ENCODE measurements at regions not wholly inside any gene's neighbourhood (a gene's known extent, or its start where the extent isn't known, plus 50 kb on each side); places are given as distances from the start of the nearest gene placed in this dataset.

GRCh38 chr2:41475959-41476358 lies 571.9 kb upstream of the PKDCC start:
- Mint-ChIP-seq H3K9me3 (no peaks in the 10 kb centered on the region), H3K4me3 (no peak overlapping the region), H3K4me1 (ENCODE audit: low read depth) (no peaks in the 10 kb centered on the region), H3K27ac (no peak overlapping the region), H3K27me3 (ENCODE audit: low read depth) (no peaks in the 10 kb centered on the region), H3K36me3 (ENCODE audit: insufficient read depth in 2 of 2) (no peaks in the 10 kb centered on the region)
- ATAC-seq (replicated peaks in 1 of 2): no peak
- no peak for DNase-seq

- H3K36me3 Mint-ChIP-seq (ENCODE audit: insufficient read depth in 2 of 2): no peaks in the 10 kb centered on the region
- no peaks in the 10 kb centered on the region for H3K4me1 Mint-ChIP-seq (ENCODE audit: low read depth)
- no peak overlapping the region for H3K4me3 Mint-ChIP-seq
- ATAC-seq (replicated peaks in 1 of 2) (no peak), DNase-seq (no peak)
- H3K27ac Mint-ChIP-seq: no peak overlapping the region
- no peaks in the 10 kb centered on the region for H3K9me3 Mint-ChIP-seq
- no peaks in the 10 kb centered on the region for H3K27me3 Mint-ChIP-seq (ENCODE audit: low read depth)
Measured at GRCh38 chr2:41482659-41483058, 565.2 kb upstream of the PKDCC start.

- no peak overlapping the region for H3K4me3 Mint-ChIP-seq
- DNase-seq (no peak), ATAC-seq (replicated peaks in 1 of 2) (no peak)
- H3K36me3 Mint-ChIP-seq (ENCODE audit: insufficient read depth in 2 of 2): no peaks in the 10 kb centered on the region
- no peaks in the 10 kb centered on the region for H3K9me3 Mint-ChIP-seq
- no peak overlapping the region for H3K27ac Mint-ChIP-seq
- no peaks in the 10 kb centered on the region for H3K4me1 Mint-ChIP-seq (ENCODE audit: low read depth)
- no peaks in the 10 kb centered on the region for H3K27me3 Mint-ChIP-seq (ENCODE audit: low read depth)
Measured at GRCh38 chr2:41483226-41483625, 564.6 kb upstream of the PKDCC start.

GRCh38 chr2:41483982-41484857 lies 563.6 kb upstream of the PKDCC start:
- no peaks in the 10 kb centered on the region for H3K36me3 Mint-ChIP-seq (ENCODE audit: insufficient read depth in 2 of 2)
- no peak overlapping the region for H3K27ac Mint-ChIP-seq
- no peak for ATAC-seq (replicated peaks in 1 of 2)
- no peak for DNase-seq
- H3K27me3 Mint-ChIP-seq (ENCODE audit: low read depth): no peaks in the 10 kb centered on the region
- no peaks in the 10 kb centered on the region for H3K9me3 Mint-ChIP-seq
- H3K4me1 Mint-ChIP-seq (ENCODE audit: low read depth): no peaks in the 10 kb centered on the region
- no peak overlapping the region for H3K4me3 Mint-ChIP-seq

- no peaks in the 10 kb centered on the region for H3K27me3 Mint-ChIP-seq (ENCODE audit: low read depth)
- no peak overlapping the region for H3K4me3 Mint-ChIP-seq
- no peak overlapping the region for H3K27ac Mint-ChIP-seq
- DNase-seq (no peak), ATAC-seq (replicated peaks in 1 of 2) (no peak)
- H3K9me3 Mint-ChIP-seq: no peaks in the 10 kb centered on the region
- no peaks in the 10 kb centered on the region for H3K4me1 Mint-ChIP-seq (ENCODE audit: low read depth)
- no peaks in the 10 kb centered on the region for H3K36me3 Mint-ChIP-seq (ENCODE audit: insufficient read depth in 2 of 2)
Measured at GRCh38 chr2:41484858-41485234, 563.0 kb upstream of the PKDCC start.

GRCh38 chr2:41486948-41487347 lies 560.9 kb upstream of the PKDCC start:
- Mint-ChIP-seq H3K9me3 (no peaks in the 10 kb centered on the region), H3K4me1 (ENCODE audit: low read depth) (no peaks in the 10 kb centered on the region), H3K27ac (no peak overlapping the region), H3K27me3 (ENCODE audit: low read depth) (no peaks in the 10 kb centered on the region), H3K36me3 (ENCODE audit: insufficient read depth in 2 of 2) (no peaks in the 10 kb centered on the region), H3K4me3 (no peak overlapping the region)
- DNase-seq: no peak
- ATAC-seq (replicated peaks in 1 of 2): no peak

- Mint-ChIP-seq H3K27ac (no peak overlapping the region), H3K4me1 (ENCODE audit: low read depth) (no peaks in the 10 kb centered on the region), H3K27me3 (ENCODE audit: low read depth) (no peaks in the 10 kb centered on the region), H3K9me3 (peaks cover 3 to 5% of the 10 kb centered on the region in 2 donors), H3K36me3 (ENCODE audit: insufficient read depth in 2 of 2) (peaks cover 0 to 3% of the 10 kb centered on the region in 2 donors), H3K4me3 (no peak overlapping the region)
- ATAC-seq (replicated peaks in 1 of 2): no peak
- DNase-seq: no peak
Measured at GRCh38 chr2:41488888-41489287, 558.9 kb upstream of the PKDCC start.

GRCh38 chr2:41489638-41490037 lies 558.2 kb upstream of the PKDCC start:
- peaks cover 0 to 7% of the 10 kb centered on the region in 2 donors for H3K36me3 Mint-ChIP-seq (ENCODE audit: insufficient read depth in 2 of 2)
- no peaks in the 10 kb centered on the region for H3K4me1 Mint-ChIP-seq (ENCODE audit: low read depth)
- H3K4me3 Mint-ChIP-seq: no peak overlapping the region
- H3K27me3 Mint-ChIP-seq (ENCODE audit: low read depth): no peaks in the 10 kb centered on the region
- H3K9me3 Mint-ChIP-seq: peaks cover 4 to 10% of the 10 kb centered on the region in 2 donors
- no peak for ATAC-seq (replicated peaks in 1 of 2)
- no peak for DNase-seq
- no peak overlapping the region for H3K27ac Mint-ChIP-seq

- H3K9me3 Mint-ChIP-seq: peaks cover 12 to 23% of the 10 kb centered on the region in 2 donors
- DNase-seq (peak in 1 of 2 donors; percentile 1), ATAC-seq (replicated peaks in 1 of 2) (no peak)
- H3K4me1 Mint-ChIP-seq (ENCODE audit: low read depth): no peaks in the 10 kb centered on the region
- H3K27me3 Mint-ChIP-seq (ENCODE audit: low read depth): no peaks in the 10 kb centered on the region
- no peak overlapping the region for H3K4me3 Mint-ChIP-seq
- H3K36me3 Mint-ChIP-seq (ENCODE audit: insufficient read depth in 2 of 2): peaks cover 7 to 13% of the 10 kb centered on the region in 2 donors
- H3K27ac Mint-ChIP-seq: no peak overlapping the region
Measured at GRCh38 chr2:41495050-41495449, 552.8 kb upstream of the PKDCC start.

- ATAC-seq (replicated peaks in 1 of 2) (no peak), DNase-seq (no peak)
- Mint-ChIP-seq H3K27ac (no peak overlapping the region), H3K27me3 (ENCODE audit: low read depth) (no peaks in the 10 kb centered on the region), H3K4me1 (ENCODE audit: low read depth) (no peaks in the 10 kb centered on the region), H3K9me3 (peaks cover 12 to 23% of the 10 kb centered on the region in 2 donors), H3K4me3 (no peak overlapping the region), H3K36me3 (ENCODE audit: insufficient read depth in 2 of 2) (peaks cover 7 to 13% of the 10 kb centered on the region in 2 donors)
Measured at GRCh38 chr2:41496908-41497307, 550.9 kb upstream of the PKDCC start.

GRCh38 chr2:41498781-41499180 lies 549.0 kb upstream of the PKDCC start:
- no peak for ATAC-seq (replicated peaks in 1 of 2)
- peaks cover 11 to 21% of the 10 kb centered on the region in 2 donors for H3K9me3 Mint-ChIP-seq
- H3K4me3 Mint-ChIP-seq: no peak overlapping the region
- no peaks in the 10 kb centered on the region for H3K4me1 Mint-ChIP-seq (ENCODE audit: low read depth)
- no peaks in the 10 kb centered on the region for H3K27me3 Mint-ChIP-seq (ENCODE audit: low read depth)
- DNase-seq: no peak
- peaks cover 7 to 10% of the 10 kb centered on the region in 2 donors for H3K36me3 Mint-ChIP-seq (ENCODE audit: insufficient read depth in 2 of 2)
- H3K27ac Mint-ChIP-seq: no peak overlapping the region

- no peak for DNase-seq
- peaks cover 0 to 1% of the 10 kb centered on the region in 2 donors for H3K36me3 Mint-ChIP-seq (ENCODE audit: insufficient read depth in 2 of 2)
- no peaks in the 10 kb centered on the region for H3K27me3 Mint-ChIP-seq (ENCODE audit: low read depth)
- no peak for ATAC-seq (replicated peaks in 1 of 2)
- no peaks in the 10 kb centered on the region for H3K4me1 Mint-ChIP-seq (ENCODE audit: low read depth)
- H3K27ac Mint-ChIP-seq: no peak overlapping the region
- peaks cover 4% of the 10 kb centered on the region in 2 donors for H3K9me3 Mint-ChIP-seq
- no peak overlapping the region for H3K4me3 Mint-ChIP-seq
Measured at GRCh38 chr2:41500895-41501294, 546.9 kb upstream of the PKDCC start.

GRCh38 chr2:41502752-41503151 lies 545.1 kb upstream of the PKDCC start:
- no peak for DNase-seq
- H3K4me3 Mint-ChIP-seq: no peak overlapping the region
- ATAC-seq (replicated peaks in 1 of 2): no peak

GRCh38 chr2:41504532-41504931 lies 543.3 kb upstream of the PKDCC start:
- no peaks in the 10 kb centered on the region for H3K4me1 Mint-ChIP-seq (ENCODE audit: low read depth)
- H3K36me3 Mint-ChIP-seq (ENCODE audit: insufficient read depth in 2 of 2): no peaks in the 10 kb centered on the region
- ATAC-seq (replicated peaks in 1 of 2) (no peak), DNase-seq (no peak)
- H3K27ac Mint-ChIP-seq: no peak overlapping the region
- no peak overlapping the region for H3K4me3 Mint-ChIP-seq
- H3K27me3 Mint-ChIP-seq (ENCODE audit: low read depth): no peaks in the 10 kb centered on the region
- H3K9me3 Mint-ChIP-seq: peaks cover 3 to 4% of the 10 kb centered on the region in 2 donors

More at GRCh38 chr2:41502752-41503151, 545.1 kb upstream of the PKDCC start:
- Mint-ChIP-seq H3K4me1 (ENCODE audit: low read depth) (no peaks in the 10 kb centered on the region), H3K36me3 (ENCODE audit: insufficient read depth in 2 of 2) (no peaks in the 10 kb centered on the region), H3K27ac (no peak overlapping the region), H3K9me3 (peaks cover 3 to 4% of the 10 kb centered on the region in 2 donors), H3K27me3 (ENCODE audit: low read depth) (no peaks in the 10 kb centered on the region)

Data from activated T-cell treated with anti-CD3 and anti-CD28 coated beads, Interleukin-2, amount 50 U/mL, for 72 hours (primary cell).